Islet of Langerhans (tissue), 1 donor: ENCODE measurements at regions not wholly inside any gene's neighbourhood (a gene's known extent, or its start where the extent isn't known, plus 50 kb on each side); places are given as distances from the start of the nearest gene placed in this dataset.

ENCODE experiments used
- FAIRE-seq: peaks from one replicate; lab custom pipeline; 2011; peaks lifted over from hg19 to GRCh38; lab: Jason Lieb, UNC

DNA sequence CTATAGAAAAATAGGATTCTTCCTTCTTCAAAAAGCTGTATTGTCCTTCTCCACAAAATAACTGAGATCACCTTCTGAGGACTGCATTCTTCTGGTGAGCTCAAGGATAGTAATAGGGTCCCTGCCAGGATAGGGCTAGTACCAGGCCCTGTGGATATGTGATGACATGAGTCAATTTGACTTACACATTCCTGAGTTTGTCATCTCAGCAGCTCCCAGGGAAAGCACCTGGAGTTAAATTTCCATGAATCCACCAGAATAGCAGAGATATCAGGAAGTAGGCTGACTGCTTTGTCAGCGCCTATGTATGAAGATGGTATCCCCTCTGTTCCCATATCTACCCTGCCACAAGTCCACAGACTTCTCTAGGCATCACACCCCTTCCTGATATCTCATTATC lies 225.8 kb downstream of the PMP22 start:
- no peak for FAIRE-seq

DNA sequence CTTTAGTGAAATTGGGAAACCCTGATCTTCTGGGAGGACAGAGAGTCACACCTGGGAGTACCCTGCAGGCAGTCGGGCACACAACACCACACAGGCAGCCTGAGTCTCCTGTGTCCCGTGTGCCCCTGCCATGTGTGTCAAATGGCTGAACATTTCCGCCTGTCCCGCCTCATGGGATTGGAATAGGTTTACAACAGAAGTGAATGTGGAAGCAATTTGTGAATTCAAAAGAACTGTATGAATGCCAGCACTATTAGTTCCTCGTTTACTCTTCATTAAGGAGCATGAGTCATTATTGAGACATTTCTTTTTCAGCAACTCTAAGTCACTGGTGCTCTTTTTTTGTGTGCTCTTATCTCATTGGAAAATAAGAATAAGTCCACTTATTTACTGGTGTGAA lies 226.5 kb downstream of the PMP22 start:
- no peak for FAIRE-seq

DNA sequence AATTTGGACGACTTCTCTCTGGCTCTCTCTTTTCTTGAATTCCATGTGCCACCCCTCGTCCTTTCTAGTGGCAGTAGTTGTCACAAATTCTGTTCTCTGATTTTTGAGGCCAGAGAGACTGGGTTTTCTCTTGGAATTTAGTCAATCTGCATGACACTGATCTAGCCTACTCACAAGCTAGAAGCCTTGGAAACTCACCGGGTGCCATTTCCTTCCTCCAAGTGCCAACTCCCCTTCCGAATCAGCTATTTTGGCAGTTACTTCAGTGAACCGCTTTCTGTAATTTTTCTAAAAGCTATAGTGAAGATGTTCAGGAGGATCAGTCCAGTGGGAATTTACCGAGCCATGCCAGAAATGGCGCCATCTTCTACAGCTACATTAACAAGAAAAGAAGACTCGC lies 228.9 kb downstream of the PMP22 start:
- FAIRE-seq, result no peak

DNA sequence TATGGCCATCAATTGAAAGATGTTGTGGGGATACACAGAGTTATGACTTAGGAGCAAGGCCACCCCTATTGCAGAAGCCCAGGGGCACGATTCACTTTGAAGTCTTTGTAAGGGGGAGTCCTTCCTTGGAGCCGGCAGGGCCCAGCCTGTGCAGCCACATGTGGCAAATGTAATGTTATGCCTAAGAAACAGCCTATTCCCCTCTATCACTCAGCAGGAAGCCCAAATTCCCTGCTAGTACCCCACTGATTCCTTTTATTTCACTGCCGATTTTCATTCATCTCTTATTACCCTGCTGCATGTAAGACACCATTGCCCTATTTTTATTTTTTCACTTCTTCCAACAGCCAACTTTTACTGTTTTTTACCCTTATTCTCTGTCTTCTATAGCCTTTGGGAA lies 233.2 kb downstream of the PMP22 start:
- FAIRE-seq, result no peak

- FAIRE-seq, result no peak
Measured at GRCh38 chr17:15029469-15029868, 235.7 kb downstream of the PMP22 start.

- no peak for FAIRE-seq
Measured at GRCh38 chr17:15027853-15028252, 237.3 kb downstream of the PMP22 start.

GRCh38 chr17:15026088-15026487 lies 239.0 kb downstream of the PMP22 start:
- no peak for FAIRE-seq

- no peak for FAIRE-seq
Measured at GRCh38 chr17:15023589-15024336, 241.4 kb downstream of the PMP22 start.

DNA sequence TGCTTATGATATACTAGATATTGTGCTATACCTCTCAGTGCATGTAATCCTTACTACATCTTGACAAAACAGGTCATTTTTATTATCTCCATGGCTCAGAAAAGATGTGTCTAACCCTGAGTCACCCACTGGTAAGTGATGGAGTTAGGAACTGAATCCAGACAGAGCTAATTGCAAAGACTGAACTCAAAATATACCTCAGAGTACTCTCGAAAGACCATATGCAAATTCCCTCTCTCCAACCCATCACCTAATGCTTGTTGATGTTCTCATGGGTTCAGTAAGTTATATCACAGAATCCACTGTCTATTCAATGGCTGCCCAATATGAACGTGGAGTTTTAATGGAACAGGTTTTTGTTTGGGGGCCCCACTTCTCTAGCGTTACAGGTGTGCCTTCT lies 246.0 kb downstream of the PMP22 start:
- no peak for FAIRE-seq

GRCh38 chr17:15012351-15012980 lies 252.7 kb downstream of the PMP22 start:
- FAIRE-seq, result no peak

DNA sequence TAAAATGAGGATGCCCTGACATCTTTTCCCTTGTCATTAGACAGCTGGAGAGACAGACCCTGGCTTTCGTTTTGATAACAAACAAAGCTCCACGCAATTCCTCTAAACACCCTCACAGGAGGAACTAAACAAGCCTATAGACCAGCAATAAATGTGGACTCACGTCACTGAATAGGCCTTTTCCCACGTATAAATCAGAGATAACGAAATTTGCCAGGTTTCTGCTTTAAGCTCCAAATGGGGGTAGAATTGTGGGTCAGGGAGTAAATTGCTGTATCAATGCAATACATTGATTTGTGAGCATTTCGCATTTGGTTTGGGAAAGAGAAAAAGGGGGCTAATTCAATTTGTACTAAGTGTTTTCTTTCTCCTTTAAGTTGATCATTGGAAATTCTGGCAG lies 256.0 kb downstream of the PMP22 start:
- FAIRE-seq, result no peak

- FAIRE-seq, result no peak
Measured at GRCh38 chr17:15007147-15007553, 258.0 kb downstream of the PMP22 start.

GRCh38 chr17:15006421-15007128 lies 258.6 kb downstream of the PMP22 start:
- no peak for FAIRE-seq

DNA sequence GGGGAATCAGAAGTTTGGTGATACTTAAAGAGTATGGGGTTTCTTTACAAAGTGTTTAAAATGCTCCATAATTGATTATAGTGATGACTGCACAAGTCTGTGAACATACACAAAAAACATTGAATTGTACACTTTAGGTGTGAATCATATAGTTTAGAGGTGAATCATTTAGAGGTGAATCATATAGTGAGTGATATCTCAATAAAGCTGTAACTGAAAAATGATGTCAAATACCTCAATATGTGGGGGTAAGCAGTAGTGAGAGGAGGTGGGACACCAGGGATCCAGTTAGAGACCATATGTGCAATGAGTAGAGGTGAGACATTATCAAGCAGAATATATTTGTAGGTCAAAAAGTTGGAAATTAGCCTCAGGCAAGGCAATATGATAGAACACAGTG lies 264.5 kb downstream of the PMP22 start:
- FAIRE-seq, result no peak

- no peak for FAIRE-seq
Measured at GRCh38 chr17:14997290-14997689, 267.8 kb downstream of the PMP22 start.

- no peak for FAIRE-seq
Measured at GRCh38 chr17:14986127-14986526, 279.0 kb downstream of the PMP22 start.

DNA sequence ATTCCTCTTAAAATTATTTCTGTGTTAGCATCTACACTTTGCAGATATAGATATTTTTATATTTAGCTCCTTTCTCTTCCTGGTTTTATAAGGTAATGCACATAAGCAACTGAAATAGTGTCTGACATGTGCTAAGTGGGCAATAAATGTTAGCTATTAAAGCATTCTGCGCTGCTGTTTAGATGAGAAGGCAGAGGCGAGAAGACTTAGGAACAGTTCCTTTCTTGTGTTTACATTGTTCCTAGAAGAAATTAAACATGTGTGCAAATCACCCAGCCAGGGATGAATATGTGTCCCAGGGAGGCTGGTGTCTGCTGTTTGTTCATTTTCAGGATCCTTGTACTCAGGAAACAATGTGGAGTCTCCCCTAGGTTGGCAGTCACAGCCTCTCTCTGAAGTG lies 292.3 kb downstream of the PMP22 start:
- no peak for FAIRE-seq

DNA sequence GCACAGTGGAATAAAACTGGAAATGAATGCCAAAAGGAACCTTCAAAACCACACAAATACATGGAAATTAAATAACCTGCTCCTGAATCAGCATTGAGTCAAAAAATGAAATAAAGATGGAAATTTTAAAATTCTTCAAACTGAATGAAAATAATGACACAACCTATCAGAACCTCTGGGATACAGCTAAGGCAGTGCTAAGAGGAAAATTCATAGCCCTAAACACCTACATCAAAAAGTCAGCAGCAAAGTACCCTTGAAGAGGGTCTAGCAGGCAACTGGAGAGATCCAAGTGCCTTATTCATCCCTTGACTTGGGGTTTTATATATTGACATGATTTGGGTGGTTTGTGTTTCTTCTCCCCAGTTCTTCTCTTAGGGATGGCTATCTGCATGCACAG lies 294.1 kb downstream of the PMP22 start:
- FAIRE-seq, result no peak

- FAIRE-seq, result no peak
Measured at GRCh38 chr17:14959106-14959648, 305.9 kb downstream of the PMP22 start.

GRCh38 chr17:14953405-14953804 lies 311.7 kb downstream of the PMP22 start:
- no peak for FAIRE-seq

DNA sequence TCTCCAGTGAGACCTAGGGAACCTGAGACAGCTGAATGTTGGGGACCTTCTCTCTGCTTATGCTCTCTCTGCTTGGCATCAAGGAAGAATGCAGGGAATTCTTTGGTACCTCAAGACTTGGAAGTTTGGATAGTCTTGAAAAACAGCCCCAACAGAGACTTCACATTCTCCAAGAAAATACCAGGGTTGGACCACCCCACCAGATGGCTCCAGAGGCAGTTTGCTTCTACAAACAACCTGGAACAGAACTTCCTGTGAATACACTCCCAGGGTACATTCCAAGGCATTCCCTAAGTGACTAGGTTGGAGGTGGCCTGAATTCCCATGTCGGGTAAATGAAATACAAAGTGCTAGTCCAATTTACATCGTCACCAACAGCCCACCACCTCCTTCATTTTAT lies 314.4 kb downstream of the PMP22 start:
- no peak for FAIRE-seq

GRCh38 chr17:14950216-14950615 lies 314.9 kb downstream of the PMP22 start:
- no peak for FAIRE-seq

DNA sequence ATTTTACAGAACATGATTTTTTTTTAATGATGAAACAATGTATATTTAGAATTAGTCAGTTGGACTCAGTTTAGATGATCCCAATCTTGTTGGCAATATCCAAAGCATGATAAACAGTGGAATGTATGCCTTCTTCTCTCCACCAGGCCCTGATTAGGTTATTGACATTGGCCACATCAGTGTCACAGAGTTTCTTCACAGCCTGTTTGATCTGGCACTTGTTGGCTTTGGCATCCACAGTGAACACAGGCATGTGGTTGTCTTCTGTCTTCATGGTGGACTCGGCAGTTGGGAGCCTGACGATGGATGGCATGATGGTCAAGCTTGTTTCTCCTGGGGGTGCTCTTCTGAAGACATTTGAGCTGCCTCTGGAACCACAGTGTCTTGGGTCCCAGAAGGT lies 317.5 kb downstream of the PMP22 start:
- no peak for FAIRE-seq
